ENCODE measurements at regions not wholly inside any gene's neighbourhood (a gene's known extent, or its start where the extent isn't known, plus 50 kb on each side); places are given as distances from the start of the nearest gene placed in this dataset.

DNA sequence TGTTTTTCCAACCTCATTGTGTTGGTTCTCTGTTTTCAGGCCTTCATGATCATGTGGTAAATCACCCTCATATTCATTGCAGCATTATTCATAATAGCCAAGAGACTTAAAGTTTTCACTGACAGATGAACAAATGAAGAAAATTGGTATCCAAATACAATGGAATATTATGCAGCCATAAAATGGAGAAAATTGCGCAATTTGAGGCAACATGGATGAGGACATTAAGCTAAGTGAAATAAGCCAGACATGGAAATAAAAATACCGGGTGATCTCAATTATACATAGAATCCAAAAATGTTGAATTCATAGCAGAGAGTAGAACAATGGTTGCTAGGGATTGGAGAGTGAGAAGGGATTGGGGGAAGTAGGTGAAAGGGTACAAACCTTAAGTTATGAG lies 491.9 kb upstream of the KCNMB2 start:
- Histone ChIP-seq H3K27me3 (no peaks in the 10 kb centered on the region), H3K4me1 (no peaks in the 10 kb centered on the region), H3K4me3 (no peak overlapping the region), H3K27ac (no peak overlapping the region), H3K9me3 (no peaks in the 10 kb centered on the region), H3K36me3 (no peaks in the 10 kb centered on the region)
- TF ChIP-seq POLR2A (IDR thresholded peaks at IDR 0.05): no peak
- TF ChIP-seq, protein P1, sequence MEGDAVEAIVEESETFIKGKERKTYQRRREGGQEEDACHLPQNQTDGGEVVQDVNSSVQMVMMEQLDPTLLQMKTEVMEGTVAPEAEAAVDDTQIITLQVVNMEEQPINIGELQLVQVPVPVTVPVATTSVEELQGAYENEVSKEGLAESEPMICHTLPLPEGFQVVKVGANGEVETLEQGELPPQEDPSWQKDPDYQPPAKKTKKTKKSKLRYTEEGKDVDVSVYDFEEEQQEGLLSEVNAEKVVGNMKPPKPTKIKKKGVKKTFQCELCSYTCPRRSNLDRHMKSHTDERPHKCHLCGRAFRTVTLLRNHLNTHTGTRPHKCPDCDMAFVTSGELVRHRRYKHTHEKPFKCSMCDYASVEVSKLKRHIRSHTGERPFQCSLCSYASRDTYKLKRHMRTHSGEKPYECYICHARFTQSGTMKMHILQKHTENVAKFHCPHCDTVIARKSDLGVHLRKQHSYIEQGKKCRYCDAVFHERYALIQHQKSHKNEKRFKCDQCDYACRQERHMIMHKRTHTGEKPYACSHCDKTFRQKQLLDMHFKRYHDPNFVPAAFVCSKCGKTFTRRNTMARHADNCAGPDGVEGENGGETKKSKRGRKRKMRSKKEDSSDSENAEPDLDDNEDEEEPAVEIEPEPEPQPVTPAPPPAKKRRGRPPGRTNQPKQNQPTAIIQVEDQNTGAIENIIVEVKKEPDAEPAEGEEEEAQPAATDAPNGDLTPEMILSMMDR (IDR thresholded peaks at IDR 0.05): no peak
- TF ChIP-seq POLR2AphosphoS5 (IDR thresholded peaks at IDR 0.05): no peak
- no peak for DNase-seq (ENCODE audit: low spot score in 2 of 2)
- intact Hi-C loops (cut with DNase I; ENCODE audit: low total_unique reads): no loop called here

DNA sequence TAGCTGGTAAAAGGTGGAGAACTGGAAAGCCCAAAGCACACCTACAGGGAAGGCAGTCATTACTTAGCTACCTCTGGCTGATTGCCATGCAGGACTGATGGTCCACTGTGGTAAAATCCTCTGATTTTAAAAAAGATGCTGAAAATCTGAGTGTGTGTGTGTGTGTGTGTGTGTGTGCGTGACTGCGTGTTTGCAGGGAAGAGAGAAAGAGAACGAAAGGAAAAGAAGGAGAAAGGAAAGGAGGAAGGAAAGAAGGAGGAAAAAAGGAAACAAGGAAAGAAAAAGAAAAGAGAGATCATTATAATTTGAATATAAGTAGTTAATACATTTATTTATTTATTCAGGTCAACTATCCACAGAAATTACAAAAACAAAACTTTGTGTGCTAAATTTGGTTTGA lies 488.7 kb upstream of the KCNMB2 start:
- H3K27me3 ChIP-seq: no peaks in the 10 kb centered on the region
- TF ChIP-seq POLR2AphosphoS5 (IDR thresholded peaks at IDR 0.05): no peak
- TF ChIP-seq, protein P1 (IDR thresholded peaks at IDR 0.05): no peak
- TF ChIP-seq POLR2A (IDR thresholded peaks at IDR 0.05): no peak
- no peaks in the 10 kb centered on the region for H3K4me1 ChIP-seq
- H3K27ac ChIP-seq: no peak overlapping the region
- no peaks in the 10 kb centered on the region for H3K36me3 ChIP-seq
- no peak overlapping the region for H3K4me3 ChIP-seq
- DNase-seq (ENCODE audit: low spot score in 2 of 2): no peak
- intact Hi-C loops (cut with DNase I; ENCODE audit: low total_unique reads): no loop called here
- H3K9me3 ChIP-seq: no peaks in the 10 kb centered on the region

DNA sequence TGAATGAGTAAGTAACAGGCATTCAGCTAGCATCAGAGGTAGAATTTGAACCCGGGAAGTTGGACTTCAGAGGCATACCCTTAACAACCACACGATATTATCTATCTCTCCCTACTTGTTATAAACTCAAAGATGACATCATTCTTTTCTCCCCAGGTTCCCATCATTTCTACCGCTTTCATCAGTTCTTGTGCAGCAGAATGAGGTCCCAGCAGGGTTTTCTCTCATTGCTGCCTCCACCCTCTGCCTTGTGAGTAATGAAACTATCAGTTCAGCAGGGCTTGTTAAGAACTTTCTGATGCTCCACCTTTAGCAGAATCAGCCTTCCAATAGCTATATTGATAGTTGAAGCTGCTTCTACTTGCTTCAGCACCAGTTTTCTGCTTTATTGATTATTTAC lies 487.5 kb upstream of the KCNMB2 start:
- H3K9me3 ChIP-seq: no peaks in the 10 kb centered on the region
- intact Hi-C loops (cut with DNase I; ENCODE audit: low total_unique reads): no loop called here

DNA sequence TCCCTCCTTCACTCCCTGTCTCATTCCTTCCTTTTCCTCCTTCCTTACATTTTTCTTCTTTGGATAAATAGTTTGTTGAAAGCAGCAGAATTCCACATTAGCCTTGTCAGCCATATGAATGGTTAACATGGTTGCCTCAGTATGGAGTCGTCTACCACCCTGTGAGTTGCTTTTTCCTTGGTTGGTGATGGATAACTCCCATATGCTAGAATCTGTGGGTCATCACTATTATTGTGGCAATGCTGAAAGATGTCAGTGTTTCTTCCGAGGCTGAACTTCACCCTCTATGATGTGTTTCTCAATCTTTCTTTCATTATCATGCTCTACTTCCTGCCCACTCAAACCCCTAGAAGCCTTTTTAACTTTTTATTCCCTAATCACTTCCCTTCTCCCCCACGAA lies 481.8 kb upstream of the KCNMB2 start:
- Histone ChIP-seq H3K9me3 (no peaks in the 10 kb centered on the region), H3K4me1 (no peaks in the 10 kb centered on the region), H3K27ac (no peak overlapping the region), H3K4me3 (no peak overlapping the region), H3K36me3 (no peaks in the 10 kb centered on the region), H3K27me3 (no peaks in the 10 kb centered on the region)
- no peak for DNase-seq (ENCODE audit: low spot score in 2 of 2)
- intact Hi-C loops (cut with DNase I; ENCODE audit: low total_unique reads): no loop called here
- TF ChIP-seq POLR2AphosphoS5 (IDR thresholded peaks at IDR 0.05) (no peak), POLR2A (IDR thresholded peaks at IDR 0.05) (no peak)
- TF ChIP-seq, protein P1 (IDR thresholded peaks at IDR 0.05): no peak

More for the DNA sequence above, 487.5 kb upstream of the KCNMB2 start:
- no peaks in the 10 kb centered on the region for H3K4me1 ChIP-seq
- H3K4me3 ChIP-seq: no peak overlapping the region
- no peak overlapping the region for H3K27ac ChIP-seq
- TF ChIP-seq POLR2AphosphoS5 (IDR thresholded peaks at IDR 0.05) (no peak), POLR2A (IDR thresholded peaks at IDR 0.05) (no peak)
- TF ChIP-seq, protein P1 (IDR thresholded peaks at IDR 0.05): no peak
- H3K27me3 ChIP-seq: no peaks in the 10 kb centered on the region
- no peaks in the 10 kb centered on the region for H3K36me3 ChIP-seq
- DNase-seq (ENCODE audit: low spot score in 2 of 2): no peak

DNA sequence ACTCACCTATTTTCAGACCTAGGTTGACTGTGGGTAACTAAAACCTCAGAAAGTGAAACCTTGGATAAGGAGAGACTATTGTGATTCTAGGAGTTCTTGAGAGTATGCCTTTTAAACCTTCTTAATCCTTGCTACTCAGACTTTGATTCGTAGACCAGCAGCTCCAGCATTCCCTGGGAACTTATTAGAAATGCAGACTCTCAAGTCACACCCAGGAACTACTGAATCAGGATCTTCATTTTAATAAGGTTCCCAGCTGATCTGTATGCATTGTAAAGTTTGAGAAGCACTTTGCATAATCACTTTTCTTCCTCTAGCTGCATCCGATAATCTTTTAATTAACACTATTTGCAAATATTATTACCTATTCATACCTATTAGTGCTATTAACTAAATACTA lies 480.3 kb upstream of the KCNMB2 start:
- DNase-seq (ENCODE audit: low spot score in 2 of 2): no peak
- no peaks in the 10 kb centered on the region for H3K4me1 ChIP-seq
- H3K4me3 ChIP-seq: no peak overlapping the region
- no peak for TF ChIP-seq POLR2AphosphoS5 (IDR thresholded peaks at IDR 0.05)
- TF ChIP-seq, protein P1 (IDR thresholded peaks at IDR 0.05): no peak
- TF ChIP-seq POLR2A (IDR thresholded peaks at IDR 0.05): no peak
- H3K9me3 ChIP-seq: no peaks in the 10 kb centered on the region
- intact Hi-C loops (cut with DNase I; ENCODE audit: low total_unique reads): no loop called here
- no peaks in the 10 kb centered on the region for H3K36me3 ChIP-seq
- H3K27me3 ChIP-seq: no peaks in the 10 kb centered on the region
- no peak overlapping the region for H3K27ac ChIP-seq

Data from breast epithelium (tissue), 4 donors.